PC-3 (cell line): ENCODE measurements at regions not wholly inside any gene's neighbourhood (a gene's known extent, or its start where the extent isn't known, plus 50 kb on each side); places are given as distances from the start of the nearest gene placed in this dataset.

ENCODE experiments used
- ATAC-seq: fragments of 200-7000 bp; cut with Tn5 transposase; 2 replicates; pipeline ENCODE4 v1.9.1; 2020; ENCODE audit warnings: mild to moderate bottlenecking, moderate library complexity
- BruUV-seq: library from RNA; stranded (reverse); fragments of 400-500 nt; replicated peaks from 2 replicates; lab custom pipeline; 2021; lab: Mats Ljungman, UMichigan
- CTCF ChIA-PET: fragments of 300-600 bp; sonication (Branson Sonifier 250); formaldehyde crosslinking; loops from one replicate; lab custom pipeline; 2022; ENCODE audit warnings: antibody characterized with exemption; lab: Charles Lee
- POLR2A ChIA-PET: fragments of 300-600 bp; sonication (Branson Sonifier 250); formaldehyde crosslinking; loops from one replicate; lab custom pipeline; 2022; ENCODE audit warnings: antibody characterized with exemption; ENCODE audit not compliant: unreplicated experiment; lab: Charles Lee
- DNase-seq: peaks from one replicate; pipeline ENCODE4 v3.0.0-alpha.2; 2015
- H2AFZ ChIP-seq: fragments of 300-600 bp; sonication (generic); 2 replicates; pipeline ENCODE4 v1.6.0; 2016; ENCODE audit warnings: antibody characterized with exemption, low read length
- H3F3A ChIP-seq: fragments of 300-600 bp; sonication (generic); one replicate; pipeline ENCODE4 v1.6.0; 2017; ENCODE audit warnings: antibody characterized with exemption, low read length, control low read depth, mild to moderate bottlenecking; ENCODE audit not compliant: unreplicated experiment
- H3K27ac ChIP-seq: fragments of 300-600 bp; sonication (generic); 2 replicates; pipeline ENCODE4 v1.5.1; 2016; ENCODE audit warnings: mild to moderate bottlenecking, low read length
- H3K27me3 ChIP-seq: fragments of 300-600 bp; sonication (generic); 2 replicates; pipeline ENCODE4 v1.6.1; 2016; ENCODE audit warnings: low read length, mixed read lengths
- H3K36me3 ChIP-seq: fragments of 300-600 bp; sonication (generic); 2 replicates; pipeline ENCODE4 v1.6.1; 2016; ENCODE audit warnings: low read depth, mixed run types, low read length, mixed read lengths
- H3K4me1 ChIP-seq: fragments of 300-600 bp; sonication (generic); 2 replicates; pipeline ENCODE4 v1.5.1; 2016; ENCODE audit warnings: low read length; ENCODE audit not compliant: insufficient read depth
- H3K4me2 ChIP-seq: fragments of 300-600 bp; sonication (generic); 2 replicates; pipeline ENCODE4 v1.6.0; 2016; ENCODE audit warnings: low read length
- H3K4me3 ChIP-seq: fragments of 300-600 bp; sonication (generic); 2 replicates; pipeline ENCODE4 v1.5.1; 2016; ENCODE audit warnings: mild to moderate bottlenecking, low read length, mixed read lengths
- H3K79me2 ChIP-seq: fragments of 300-600 bp; sonication (generic); 2 replicates; pipeline ENCODE4 v1.6.1; 2017; ENCODE audit warnings: low read length, mixed read lengths
- H3K9ac ChIP-seq: fragments of 300-600 bp; sonication (generic); 2 replicates; pipeline ENCODE4 v1.6.0; 2016; ENCODE audit warnings: mild to moderate bottlenecking, low read length
- H3K9me2 ChIP-seq: fragments of 300-600 bp; sonication (generic); replicated peaks from 2 replicates; pipeline ENCODE4 v1.6.1; 2016; ENCODE audit warnings: mixed run types, low read length, mixed read lengths
- H3K9me3 ChIP-seq: fragments of 300-600 bp; sonication (generic); 2 replicates; pipeline ENCODE4 v1.6.1; 2016; ENCODE audit warnings: low read length, mixed read lengths
- H4K20me1 ChIP-seq: fragments of 300-600 bp; sonication (generic); 2 replicates; pipeline ENCODE4 v1.6.1; 2016; ENCODE audit warnings: low read length, mixed read lengths
- EZH2 ChIP-seq: fragments of 300-600 bp; sonication (generic); IDR thresholded peaks from one replicate; pipeline ENCODE4 v1.6.1; 2017; ENCODE audit warnings: antibody characterized with exemption, mild to moderate bottlenecking, low read length; ENCODE audit not compliant: unreplicated experiment
- EZH2phosphoT487 ChIP-seq: fragments of 300-600 bp; sonication (generic); IDR thresholded peaks from 2 replicates; pipeline ENCODE4 v1.6.1; 2018; ENCODE audit warnings: mild to moderate bottlenecking, antibody characterized with exemption, low read length, borderline replicate concordance
- intact Hi-C: fragments of 100-400 bp; cut with micrococcal nuclease; formaldehyde crosslinking; loops from 2 replicates; pipeline ENCODE4 v1.9.0; 2023
- TF ChIP-seq, protein P1 (sequence below): fragments of 300-600 bp; sonication (generic); conservative IDR thresholded peaks from 2 replicates; pipeline ENCODE4 v1.5.1; 2017; ENCODE audit warnings: antibody characterized with exemption, low read depth, mild to moderate bottlenecking, low read length

DNA sequence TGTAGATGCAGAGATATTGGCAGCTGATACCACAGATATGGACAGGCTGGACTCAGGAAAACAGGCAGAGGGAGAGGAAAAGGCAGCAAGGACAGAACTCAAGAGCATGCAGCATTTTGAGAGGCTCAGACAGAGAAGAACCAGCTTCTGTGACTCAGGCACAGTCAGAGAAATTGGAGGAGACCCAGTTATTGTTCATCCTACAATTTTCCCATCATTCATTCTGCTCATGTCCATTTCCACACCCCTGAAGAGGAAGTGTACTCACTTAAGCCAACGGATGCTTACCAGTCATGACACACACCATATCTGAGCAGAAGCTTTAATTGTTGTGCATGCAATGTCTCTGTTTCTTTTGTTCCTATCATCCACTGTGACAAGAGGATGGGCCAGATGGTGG lies 359.8 kb upstream of the HTR2A start:
- Histone ChIP-seq H4K20me1 (no peaks in the 10 kb centered on the region), H3K9ac (peak overlapping the region; percentile 50), H3K4me3 (no peak overlapping the region), H3K9me3 (no peaks in the 10 kb centered on the region), H3K4me2 (peak overlapping the region; percentile 30), H3K9me2 (no peaks in the 10 kb centered on the region), H3K36me3 (no peaks in the 10 kb centered on the region), H3K79me2 (no peaks in the 10 kb centered on the region), H3F3A (no peaks in the 10 kb centered on the region), H3K27ac (peak overlapping the region; percentile 86), H3K27me3 (no peaks in the 10 kb centered on the region), H2AFZ (no peak overlapping the region), H3K4me1 (peaks cover 15% of the 10 kb centered on the region)
- TF ChIP-seq, protein P1, sequence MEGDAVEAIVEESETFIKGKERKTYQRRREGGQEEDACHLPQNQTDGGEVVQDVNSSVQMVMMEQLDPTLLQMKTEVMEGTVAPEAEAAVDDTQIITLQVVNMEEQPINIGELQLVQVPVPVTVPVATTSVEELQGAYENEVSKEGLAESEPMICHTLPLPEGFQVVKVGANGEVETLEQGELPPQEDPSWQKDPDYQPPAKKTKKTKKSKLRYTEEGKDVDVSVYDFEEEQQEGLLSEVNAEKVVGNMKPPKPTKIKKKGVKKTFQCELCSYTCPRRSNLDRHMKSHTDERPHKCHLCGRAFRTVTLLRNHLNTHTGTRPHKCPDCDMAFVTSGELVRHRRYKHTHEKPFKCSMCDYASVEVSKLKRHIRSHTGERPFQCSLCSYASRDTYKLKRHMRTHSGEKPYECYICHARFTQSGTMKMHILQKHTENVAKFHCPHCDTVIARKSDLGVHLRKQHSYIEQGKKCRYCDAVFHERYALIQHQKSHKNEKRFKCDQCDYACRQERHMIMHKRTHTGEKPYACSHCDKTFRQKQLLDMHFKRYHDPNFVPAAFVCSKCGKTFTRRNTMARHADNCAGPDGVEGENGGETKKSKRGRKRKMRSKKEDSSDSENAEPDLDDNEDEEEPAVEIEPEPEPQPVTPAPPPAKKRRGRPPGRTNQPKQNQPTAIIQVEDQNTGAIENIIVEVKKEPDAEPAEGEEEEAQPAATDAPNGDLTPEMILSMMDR: no peak
- TF ChIP-seq EZH2: no peak
- no peak for TF ChIP-seq EZH2phosphoT487
- DNase-seq: peak; percentile 89
- intact Hi-C loops: no loop called here
- BruUV-seq: no TSS peak
- ATAC-seq: peak; percentile 97
- CTCF ChIA-PET: no interaction called here
- POLR2A ChIA-PET: no interaction called here

DNA sequence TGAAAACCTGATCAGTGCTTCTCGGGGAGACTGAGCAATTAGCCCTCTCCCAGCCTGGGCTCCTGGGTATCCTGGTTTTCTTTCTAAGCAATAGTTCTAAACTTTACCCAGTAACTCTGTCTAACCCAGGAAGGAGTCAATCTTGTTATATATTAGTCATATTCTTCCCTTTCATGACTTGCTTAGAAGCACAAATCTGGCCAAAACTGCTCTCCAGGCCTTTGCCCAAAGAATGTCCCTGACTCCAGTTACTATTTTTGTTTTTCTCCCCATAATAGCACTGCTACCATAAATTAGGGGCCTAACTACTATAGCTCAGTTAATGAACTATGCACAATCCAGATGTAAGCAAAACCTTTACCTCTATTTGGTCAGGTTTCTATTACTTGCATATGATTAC lies 355.8 kb upstream of the HTR2A start:
- H3K36me3 ChIP-seq: no peaks in the 10 kb centered on the region
- ATAC-seq (no peak), DNase-seq (no peak)
- H3K9ac ChIP-seq: no peak overlapping the region
- H3F3A ChIP-seq: no peaks in the 10 kb centered on the region
- no peak overlapping the region for H2AFZ ChIP-seq
- no peak overlapping the region for H3K27ac ChIP-seq
- ChIA-PET POLR2A (no interaction called here), CTCF (no interaction called here)
- H3K79me2 ChIP-seq: no peaks in the 10 kb centered on the region
- no peak overlapping the region for H3K4me2 ChIP-seq
- TF ChIP-seq, protein P1: no peak
- TF ChIP-seq EZH2phosphoT487 (no peak), EZH2 (no peak)
- intact Hi-C loops: no loop called here
- H3K9me2 ChIP-seq: no peaks in the 10 kb centered on the region
- no peaks in the 10 kb centered on the region for H3K9me3 ChIP-seq
- H3K27me3 ChIP-seq: no peaks in the 10 kb centered on the region
- H3K4me3 ChIP-seq: no peak overlapping the region
- BruUV-seq: no TSS peak
- peaks cover 39% of the 10 kb centered on the region for H3K4me1 ChIP-seq
- no peaks in the 10 kb centered on the region for H4K20me1 ChIP-seq

GRCh38 chr13:47251771-47252170 lies 354.9 kb upstream of the HTR2A start:
- H3K79me2 ChIP-seq: no peaks in the 10 kb centered on the region
- no peak for ATAC-seq
- H3K9me3 ChIP-seq: no peaks in the 10 kb centered on the region
- no peak overlapping the region for H3K9ac ChIP-seq
- intact Hi-C loops: no loop called here
- H3K9me2 ChIP-seq: no peaks in the 10 kb centered on the region
- no peaks in the 10 kb centered on the region for H3K36me3 ChIP-seq
- H3K27me3 ChIP-seq: no peaks in the 10 kb centered on the region
- POLR2A ChIA-PET: no interaction called here
- CTCF ChIA-PET: no interaction called here
- no peak overlapping the region for H3K4me2 ChIP-seq
- H2AFZ ChIP-seq: no peak overlapping the region
- no peak overlapping the region for H3K27ac ChIP-seq
- H3K4me1 ChIP-seq: peaks cover 32% of the 10 kb centered on the region
- H4K20me1 ChIP-seq: no peaks in the 10 kb centered on the region
- TF ChIP-seq EZH2phosphoT487 (no peak), EZH2 (no peak)
- TF ChIP-seq, protein P1: no peak
- no peaks in the 10 kb centered on the region for H3F3A ChIP-seq
- no TSS peak for BruUV-seq
- no peak for DNase-seq
- H3K4me3 ChIP-seq: no peak overlapping the region
